Effector memory CD4-positive, alpha-beta T cell (primary cell): ENCODE measurements at regions not wholly inside any gene's neighbourhood (a gene's known extent, or its start where the extent isn't known, plus 50 kb on each side); places are given as distances from the start of the nearest gene placed in this dataset.

Source experiments
- DNase-seq, 3 donors: peaks; one replicate each; pipeline ENCODE4 v3.0.0-alpha.2; 2020
- H3K27ac ChIP-seq: 2 replicates; pipeline ENCODE4 v1.7.0; 2013; ENCODE audit warnings: mild to moderate bottlenecking, low read length, moderate library complexity; ENCODE audit not compliant: insufficient read depth, poor library complexity, severe bottlenecking
- H3K27me3 ChIP-seq: replicated peaks from 2 replicates; pipeline ENCODE4 v1.7.0; 2013; ENCODE audit warnings: mild to moderate bottlenecking, low read length; ENCODE audit not compliant: insufficient read depth, control insufficient read depth, poor library complexity, severe bottlenecking
- H3K36me3 ChIP-seq: 2 replicates; pipeline ENCODE4 v1.7.0; 2013; ENCODE audit warnings: mild to moderate bottlenecking, low read length, moderate library complexity; ENCODE audit not compliant: control insufficient read depth, insufficient read depth
- H3K4me1 ChIP-seq: 2 replicates; pipeline ENCODE4 v1.7.0; 2013; ENCODE audit warnings: low read length, mild to moderate bottlenecking; ENCODE audit not compliant: control insufficient read depth, insufficient read depth, poor library complexity, severe bottlenecking
- H3K4me3 ChIP-seq: 2 replicates; pipeline ENCODE4 v1.7.0; 2013; ENCODE audit warnings: low read length, low read depth, mild to moderate bottlenecking; ENCODE audit not compliant: insufficient read depth, poor library complexity, severe bottlenecking
- H3K9me3 ChIP-seq: 2 replicates; pipeline ENCODE4 v1.7.0; 2013; ENCODE audit warnings: mild to moderate bottlenecking, low read length, moderate library complexity; ENCODE audit not compliant: control insufficient read depth

DNA sequence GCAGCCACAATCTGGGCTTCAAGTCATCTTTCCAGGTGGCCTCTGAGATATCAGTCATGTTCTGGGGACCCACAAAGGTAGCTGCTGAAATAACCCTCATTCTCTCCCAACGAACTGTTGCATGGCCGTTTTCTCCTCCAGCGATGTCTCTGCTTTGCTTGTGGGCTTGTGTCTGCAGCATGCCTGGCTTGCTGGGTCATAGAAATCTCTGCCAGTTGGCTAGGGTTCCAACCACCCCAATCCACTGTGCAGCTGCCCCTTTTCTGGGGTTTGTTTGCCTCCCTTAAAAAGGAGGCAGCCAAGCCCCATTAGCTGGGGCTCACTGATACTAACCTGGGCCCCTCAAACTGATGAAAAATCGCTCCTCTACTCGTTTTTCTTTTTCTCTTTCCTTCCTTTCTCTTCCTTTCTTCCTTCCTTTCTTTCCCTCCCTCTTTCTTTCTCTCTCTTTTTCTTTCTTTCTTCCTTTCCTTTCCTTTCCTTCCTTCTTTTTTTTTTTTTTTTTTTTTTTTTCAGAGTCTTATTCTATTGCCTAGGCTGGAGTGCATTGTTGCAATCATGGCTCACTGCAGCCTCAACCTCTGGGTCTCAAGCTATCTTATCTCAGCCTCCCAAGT lies 680.0 kb downstream of the EPHA4 start:
- Histone ChIP-seq H3K4me1 (no peaks in the 10 kb centered on the region), H3K36me3 (no peaks in the 10 kb centered on the region), H3K4me3 (no peak overlapping the region), H3K9me3 (no peaks in the 10 kb centered on the region), H3K27ac (no peak overlapping the region), H3K27me3 (no peaks in the 10 kb centered on the region)
- no peak for DNase-seq

DNA sequence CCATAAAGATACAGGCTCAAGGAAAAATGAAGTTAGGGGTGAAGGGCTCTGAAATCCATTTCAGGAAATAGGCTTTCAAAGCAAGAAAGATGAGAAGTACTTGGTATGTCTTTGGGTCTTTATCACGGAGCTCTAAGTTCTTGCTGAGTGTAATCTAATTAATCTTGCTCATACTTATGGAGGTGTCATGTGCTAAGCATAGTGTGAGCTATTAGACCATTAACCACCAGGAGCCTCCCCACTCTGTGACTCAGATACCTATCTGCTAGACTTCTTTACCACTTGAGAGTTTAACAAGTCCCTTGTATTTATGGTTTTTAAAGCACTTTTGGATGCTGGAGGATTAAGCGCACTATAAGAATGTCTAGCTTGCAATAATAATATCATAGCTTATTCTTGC lies 678.7 kb downstream of the EPHA4 start:
- no peak for DNase-seq
- H3K27me3 ChIP-seq: no peaks in the 10 kb centered on the region
- no peak overlapping the region for H3K27ac ChIP-seq
- H3K9me3 ChIP-seq: no peaks in the 10 kb centered on the region
- H3K36me3 ChIP-seq: no peaks in the 10 kb centered on the region
- no peaks in the 10 kb centered on the region for H3K4me1 ChIP-seq
- H3K4me3 ChIP-seq: no peak overlapping the region

DNA sequence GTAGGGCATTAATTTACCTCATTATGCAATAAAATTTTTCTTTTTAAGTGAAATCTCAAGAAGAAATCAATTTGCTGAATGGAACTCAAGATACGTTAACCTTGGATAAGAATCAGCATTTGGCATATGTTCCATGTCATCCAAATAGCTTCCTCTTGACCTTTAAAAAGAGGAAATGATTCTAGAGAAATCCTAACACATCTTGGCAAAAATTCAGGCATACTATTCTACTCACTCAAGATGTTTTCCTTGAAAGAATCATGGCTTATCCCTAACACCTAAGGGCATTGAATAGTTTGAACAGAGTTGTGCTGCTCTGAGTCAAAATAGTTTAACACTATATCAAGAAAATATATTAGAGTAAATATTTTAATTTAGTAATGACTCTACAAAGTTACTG lies 678.0 kb downstream of the EPHA4 start:
- no peaks in the 10 kb centered on the region for H3K4me1 ChIP-seq
- no peak overlapping the region for H3K4me3 ChIP-seq
- H3K36me3 ChIP-seq: no peaks in the 10 kb centered on the region
- H3K27me3 ChIP-seq: no peaks in the 10 kb centered on the region
- H3K9me3 ChIP-seq: no peaks in the 10 kb centered on the region
- no peak overlapping the region for H3K27ac ChIP-seq
- DNase-seq: no peak

DNA sequence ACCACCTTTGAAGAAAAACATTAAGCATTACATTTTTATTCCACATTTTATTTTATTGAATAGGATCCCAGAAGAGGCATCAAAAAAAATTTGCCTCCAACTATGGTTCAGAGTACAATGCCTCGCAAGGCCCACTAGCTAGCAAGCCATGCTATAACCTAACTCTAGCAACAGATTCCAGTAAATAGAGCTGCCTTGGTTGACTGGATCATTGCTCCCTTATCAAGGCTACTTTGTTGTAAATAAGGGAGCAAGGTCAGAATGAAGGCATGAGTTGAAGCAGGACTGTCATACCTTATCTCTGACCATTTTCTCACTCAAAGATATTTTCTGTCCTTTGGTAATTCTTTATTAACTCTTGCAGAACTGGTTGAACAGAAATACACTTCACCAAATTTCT lies 672.6 kb downstream of the EPHA4 start:
- Histone ChIP-seq H3K4me3 (no peak overlapping the region), H3K9me3 (no peaks in the 10 kb centered on the region)

DNA sequence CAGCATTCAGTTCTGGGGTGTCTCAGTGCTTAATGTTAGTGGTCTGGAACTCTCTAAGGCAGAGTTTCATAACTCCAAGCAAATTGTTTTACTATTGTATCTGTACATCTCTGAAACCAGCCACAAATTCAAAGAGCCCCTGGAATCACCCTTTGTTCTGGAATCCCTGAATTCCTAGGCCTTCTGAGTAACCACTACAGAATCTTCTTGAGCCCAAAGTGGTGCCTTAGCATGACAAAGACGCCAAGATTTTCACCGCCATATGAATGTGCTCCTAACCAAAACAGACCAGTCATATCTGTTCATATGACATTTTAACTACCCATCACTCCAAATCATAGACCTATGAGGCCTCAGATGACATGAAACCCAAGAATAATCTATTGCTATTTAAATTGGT lies 668.1 kb downstream of the EPHA4 start:
- H3K27ac ChIP-seq: no peak overlapping the region
- H3K4me3 ChIP-seq: no peak overlapping the region
- no peaks in the 10 kb centered on the region for H3K27me3 ChIP-seq
- H3K4me1 ChIP-seq: no peaks in the 10 kb centered on the region
- H3K9me3 ChIP-seq: no peaks in the 10 kb centered on the region
- no peaks in the 10 kb centered on the region for H3K36me3 ChIP-seq
- no peak for DNase-seq

More for the DNA sequence above, 672.6 kb downstream of the EPHA4 start:
- no peak for DNase-seq
- Histone ChIP-seq H3K4me1 (no peaks in the 10 kb centered on the region), H3K27me3 (no peaks in the 10 kb centered on the region), H3K27ac (no peak overlapping the region), H3K36me3 (no peaks in the 10 kb centered on the region)

DNA sequence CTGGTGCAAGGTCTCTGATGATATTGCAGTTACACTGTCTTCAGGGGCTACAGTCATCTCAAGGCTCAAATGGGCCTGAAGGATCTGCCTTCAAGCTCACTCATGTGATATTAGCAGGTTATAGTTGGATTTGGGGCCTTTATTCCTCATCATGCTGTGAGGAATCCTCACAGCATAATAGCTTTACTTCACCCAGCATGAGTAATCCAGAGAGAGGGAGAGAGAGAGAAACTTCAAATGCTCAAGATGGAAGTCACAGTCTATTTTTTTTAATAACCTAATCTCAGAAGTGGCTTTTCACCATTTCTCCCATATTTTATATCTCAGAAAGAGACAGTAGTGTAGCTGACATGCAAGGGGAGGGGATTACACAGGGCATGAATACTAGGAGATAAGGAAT lies 658.7 kb downstream of the EPHA4 start:
- no peaks in the 10 kb centered on the region for H3K27me3 ChIP-seq
- no peaks in the 10 kb centered on the region for H3K9me3 ChIP-seq
- H3K4me1 ChIP-seq: no peaks in the 10 kb centered on the region
- no peak overlapping the region for H3K27ac ChIP-seq
- H3K36me3 ChIP-seq: no peaks in the 10 kb centered on the region
- no peak overlapping the region for H3K4me3 ChIP-seq
- DNase-seq: no peak

DNA sequence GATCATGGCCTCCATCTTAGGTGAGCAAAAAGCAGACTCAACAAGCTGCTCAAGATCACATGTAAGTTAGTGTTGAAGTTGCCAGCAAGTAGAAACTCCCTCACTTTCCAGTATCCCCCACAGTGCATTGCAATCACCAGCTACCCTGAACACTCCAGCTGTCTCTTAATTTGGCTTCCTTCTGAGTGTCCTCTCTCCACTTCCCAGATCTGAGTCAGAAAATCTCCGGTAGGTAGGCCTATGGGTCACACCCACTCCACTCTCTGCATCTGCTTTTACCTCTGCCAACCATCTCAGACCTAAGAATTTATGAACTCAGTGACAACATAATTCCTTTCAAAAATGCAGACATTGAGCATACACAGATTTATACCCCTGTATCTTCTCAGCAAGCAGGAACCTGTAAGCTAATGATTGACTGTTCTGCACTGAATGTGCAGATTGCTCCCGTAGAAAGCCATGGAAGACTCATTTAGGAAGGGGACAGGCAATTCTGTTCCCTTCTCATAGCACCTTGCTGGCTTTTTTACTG lies 656.9 kb downstream of the EPHA4 start:
- no peak for DNase-seq
- H3K27me3 ChIP-seq: no peaks in the 10 kb centered on the region
- no peaks in the 10 kb centered on the region for H3K36me3 ChIP-seq
- no peak overlapping the region for H3K4me3 ChIP-seq
- H3K27ac ChIP-seq: no peak overlapping the region
- H3K4me1 ChIP-seq: no peaks in the 10 kb centered on the region
- no peaks in the 10 kb centered on the region for H3K9me3 ChIP-seq

DNA sequence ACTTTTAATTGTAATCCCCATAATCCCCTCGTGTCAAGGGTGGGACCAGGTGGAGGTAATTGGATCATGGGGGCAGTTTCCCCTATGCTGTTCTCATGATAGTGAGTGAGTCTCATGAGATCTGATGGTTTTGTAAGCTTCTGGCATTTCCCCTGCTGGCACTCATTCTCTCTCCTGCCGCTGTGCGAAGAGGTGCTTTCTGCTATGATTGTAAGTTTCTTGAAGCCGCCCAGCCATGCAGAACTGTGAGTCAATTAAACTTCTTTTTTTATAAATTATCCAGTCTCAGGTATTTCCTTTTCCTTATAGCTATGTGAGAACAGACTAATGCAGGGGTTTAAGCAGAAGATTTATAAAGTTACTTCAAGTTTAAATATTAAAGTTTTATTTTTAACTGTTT lies 655.2 kb downstream of the EPHA4 start:
- H3K27ac ChIP-seq: no peak overlapping the region
- no peaks in the 10 kb centered on the region for H3K36me3 ChIP-seq
- no peak for DNase-seq
- no peaks in the 10 kb centered on the region for H3K27me3 ChIP-seq
- H3K4me3 ChIP-seq: no peak overlapping the region
- H3K4me1 ChIP-seq: no peaks in the 10 kb centered on the region
- H3K9me3 ChIP-seq: no peaks in the 10 kb centered on the region

DNA sequence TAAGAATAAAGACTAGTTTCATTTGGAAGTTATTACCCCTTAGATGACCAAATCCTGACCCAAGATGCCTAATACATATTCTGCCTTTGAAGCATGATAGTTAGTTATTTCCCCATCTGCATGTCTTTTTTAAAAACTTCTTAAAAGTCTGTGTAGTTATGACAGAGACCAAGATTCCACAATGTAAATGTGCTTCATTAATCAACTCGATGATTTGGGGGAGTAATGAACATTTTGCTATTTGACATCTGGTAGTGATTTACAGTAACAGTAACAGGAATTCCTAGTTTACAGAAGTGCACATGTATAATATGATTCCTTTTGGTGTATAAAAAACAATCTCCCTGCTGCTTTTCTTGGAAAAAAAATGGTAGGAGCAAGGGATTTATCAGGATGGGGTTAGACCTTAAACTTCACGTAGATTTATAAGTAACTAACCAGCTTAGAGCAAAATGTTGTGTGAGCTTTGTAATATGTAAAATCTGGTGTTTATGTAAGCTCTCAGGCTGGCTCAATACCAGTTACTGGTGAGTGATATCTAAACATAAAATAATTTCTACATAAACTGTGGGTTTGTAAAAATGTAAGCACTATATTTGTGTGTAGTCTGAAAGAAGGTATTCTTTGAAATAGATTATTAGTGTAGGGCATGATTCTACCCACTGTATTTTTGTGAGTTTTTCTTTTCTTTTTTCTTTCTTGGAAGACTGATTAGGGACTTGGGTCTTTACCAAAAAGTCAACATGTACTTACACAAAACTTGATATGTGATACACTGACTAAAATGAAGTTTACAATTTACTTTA lies 641.6 kb downstream of the EPHA4 start:
- no peak for DNase-seq
- Histone ChIP-seq H3K27ac (no peak overlapping the region), H3K4me1 (no peaks in the 10 kb centered on the region), H3K4me3 (no peak overlapping the region), H3K9me3 (no peaks in the 10 kb centered on the region), H3K36me3 (no peaks in the 10 kb centered on the region), H3K27me3 (no peaks in the 10 kb centered on the region)

DNA sequence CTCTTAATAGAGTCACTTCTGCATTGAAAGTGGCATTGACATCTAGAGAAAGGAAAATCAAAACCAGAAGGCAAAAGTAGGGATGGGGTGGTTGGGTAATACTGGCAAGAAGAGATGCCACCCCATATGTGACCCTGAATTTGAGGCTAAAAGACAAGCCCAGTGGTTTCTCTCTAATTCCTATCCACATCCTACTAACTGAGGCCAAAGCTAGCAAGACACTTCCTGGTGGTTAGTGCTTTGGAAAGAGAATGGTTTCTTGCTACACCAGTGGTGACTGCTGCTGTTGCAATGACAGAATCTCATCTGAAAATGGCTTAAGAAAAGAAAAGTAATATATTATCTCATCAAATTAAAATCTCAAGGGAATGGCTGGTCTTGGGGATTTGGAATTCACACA lies 640.6 kb downstream of the EPHA4 start:
- Histone ChIP-seq H3K36me3 (no peaks in the 10 kb centered on the region), H3K27me3 (no peaks in the 10 kb centered on the region), H3K9me3 (no peaks in the 10 kb centered on the region), H3K4me3 (no peak overlapping the region), H3K4me1 (no peaks in the 10 kb centered on the region), H3K27ac (no peak overlapping the region)
- DNase-seq: no peak
